Head of caudate nucleus (tissue), 42 donors: ENCODE measurements at regions not wholly inside any gene's neighbourhood (a gene's known extent, or its start where the extent isn't known, plus 50 kb on each side); places are given as distances from the start of the nearest gene placed in this dataset.
"Not testable (repeated sequence)": the region's sequence is repeated elsewhere in the genome, so short reads cannot be mapped to it uniquely, and the experiment has no call there.

Experiments
- DNase-seq, 42 donors: peaks; one replicate each; pipeline versions ENCODE4 v3.0.0 to v3.0.0-alpha.2; 2020 to 2021; ENCODE audit warnings: mixed read lengths in 7 of 42
- intact Hi-C: fragments of 100-400 bp; cut with DNase I; formaldehyde crosslinking; loops from one replicate; pipeline ENCODE4 v1.15.0; 2022

GRCh38 chr5:157948738-157949410, 89.9 kb upstream of the CLINT1 start:
- peak; percentile 60 to 93 (median 86) for DNase-seq
- intact Hi-C loops, result loop anchor here (10.0 kb wide), 1 partner anchor 134 kb away; no protein-coding TSS in a partner anchor

- intact Hi-C loops, result loop anchor here (10.0 kb wide), 1 partner anchor 132 kb away; no protein-coding TSS in a partner anchor
- no peak for DNase-seq
These were observed 88.2 kb upstream of the CLINT1 start for GRCh38 chr5:157947156-157947555.

DNA sequence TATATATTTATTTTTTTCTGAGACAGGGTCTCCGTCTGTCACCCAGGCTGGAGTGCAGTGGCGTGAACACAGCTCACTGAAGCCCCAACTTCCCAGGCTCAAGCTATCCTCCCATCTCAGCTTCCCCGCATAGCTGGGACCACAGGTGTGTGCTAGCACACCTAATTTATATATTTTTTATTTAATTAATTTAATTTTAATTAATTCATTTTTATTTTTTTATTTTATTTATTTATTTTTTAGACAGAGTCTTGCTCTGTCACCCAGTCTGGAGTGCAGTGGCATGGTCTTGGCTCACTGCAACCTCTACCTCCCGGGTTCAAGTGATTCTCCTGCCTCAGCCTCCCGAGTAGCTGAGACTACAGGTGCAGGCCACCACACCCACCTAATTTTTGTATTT, 86.9 kb upstream of the CLINT1 start:
- DNase-seq, result not testable (repeated sequence)
- intact Hi-C loops, result loop anchor here (10.0 kb wide), 1 partner anchor 131 kb away; no protein-coding TSS in a partner anchor

DNA sequence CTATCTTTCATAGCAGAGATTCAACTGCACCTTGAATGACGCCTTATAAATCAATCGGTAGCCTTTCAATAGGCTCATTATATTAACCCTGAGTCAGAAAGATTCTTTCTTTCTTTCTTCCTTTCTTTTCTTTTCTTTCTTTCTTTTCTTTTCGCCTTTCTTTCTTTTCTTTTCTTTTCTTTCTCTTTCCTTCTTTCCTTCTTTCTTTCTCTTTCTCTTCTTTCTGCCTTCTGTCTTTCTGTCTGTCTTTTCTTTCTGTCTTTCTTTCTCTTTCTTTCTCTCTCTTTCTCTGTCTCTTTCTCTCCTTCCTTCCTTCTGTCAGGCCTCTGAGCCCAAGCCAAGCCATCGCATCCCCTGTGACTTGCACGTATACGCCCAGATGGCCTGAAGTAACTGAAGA, 86.0 kb upstream of the CLINT1 start:
- intact Hi-C loops, result loop anchor here (10.0 kb wide), 1 partner anchor 130 kb away; no protein-coding TSS in a partner anchor
- no peak for DNase-seq

- no peak for DNase-seq
- intact Hi-C loops, result loop anchor here (10.0 kb wide), 1 partner anchor 129 kb away; no protein-coding TSS in a partner anchor
These were observed 85.2 kb upstream of the CLINT1 start for GRCh38 chr5:157944077-157944633.

- intact Hi-C loops, result loop anchor here (10.0 kb wide), 1 partner anchor 128 kb away; no protein-coding TSS in a partner anchor
These were observed 83.7 kb upstream of the CLINT1 start for GRCh38 chr5:157942595-157942994.

GRCh38 chr5:157941616-157942015, 82.7 kb upstream of the CLINT1 start:
- DNase-seq, result no peak
- intact Hi-C loops, result loop anchor here (10.0 kb wide), 1 partner anchor 127 kb away; no protein-coding TSS in a partner anchor

More at GRCh38 chr5:157942595-157942994, 83.7 kb upstream of the CLINT1 start:
- DNase-seq, result no peak

DNA sequence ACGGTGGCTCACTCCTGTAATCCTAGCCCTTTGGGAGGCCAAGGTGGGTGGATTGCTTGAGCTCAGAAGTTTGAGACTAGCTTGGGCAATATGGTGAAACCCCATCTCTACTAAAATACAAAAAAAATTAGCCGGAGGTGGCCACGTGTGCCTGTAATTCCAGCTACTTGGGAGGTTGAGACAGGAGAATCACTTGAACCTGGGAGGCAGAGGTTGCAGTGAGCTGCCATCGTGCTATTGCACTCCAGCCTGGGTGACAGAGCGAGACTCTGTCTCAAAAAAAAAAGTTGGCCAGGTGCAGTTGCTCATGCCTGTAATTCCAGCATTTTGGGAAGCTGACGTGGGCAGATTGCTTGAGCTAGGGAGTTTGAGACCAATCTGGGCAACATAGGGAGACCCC, 79.2 kb upstream of the CLINT1 start:
- DNase-seq, intact Hi-C loops: not testable (repeated sequence)

- DNase-seq, intact Hi-C loops: not testable (repeated sequence)
These were observed 78.0 kb upstream of the CLINT1 start for GRCh38 chr5:157936776-157937501.

DNA sequence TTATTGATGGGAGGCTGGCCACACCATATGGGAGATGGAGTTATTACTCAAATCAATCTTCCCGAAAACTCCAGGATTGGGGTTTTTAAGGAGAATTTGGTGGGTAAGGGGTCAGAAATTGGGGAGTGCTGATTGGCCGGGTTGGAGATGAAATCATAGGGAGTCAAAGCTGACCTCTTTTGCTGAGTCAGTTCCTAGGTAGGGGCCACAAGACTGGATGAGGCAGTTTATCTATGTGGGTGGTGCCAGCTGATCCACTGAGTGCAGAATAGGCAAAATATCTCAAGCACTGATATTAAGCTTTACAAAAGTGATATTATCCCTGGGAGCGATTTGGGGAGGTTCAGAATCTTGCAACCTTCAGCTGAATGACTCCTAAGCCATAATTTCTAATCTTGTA, 75.7 kb upstream of the CLINT1 start:
- no peak for DNase-seq
- intact Hi-C loops, result no loop called here

DNA sequence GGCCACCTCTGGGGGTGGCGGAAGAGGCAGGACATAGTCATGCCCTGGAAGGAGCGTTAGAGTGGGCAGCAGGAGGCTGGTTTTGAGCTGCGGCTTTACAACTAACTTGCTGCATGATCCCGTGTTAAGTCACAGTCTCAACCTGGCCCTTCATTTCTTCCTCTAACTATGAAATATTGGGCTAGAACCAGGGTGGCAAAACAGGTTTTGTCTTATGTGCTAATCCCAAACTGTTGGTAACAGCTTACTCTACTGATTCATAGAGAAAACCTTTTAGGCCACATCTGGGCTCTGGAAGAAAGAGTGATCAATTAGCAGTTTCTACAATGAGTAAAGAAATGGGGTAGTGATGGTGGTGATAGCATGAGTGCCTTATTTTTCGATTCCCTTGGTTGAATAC, 74.1 kb upstream of the CLINT1 start:
- no peak for DNase-seq
- intact Hi-C loops, result no loop called here

DNA sequence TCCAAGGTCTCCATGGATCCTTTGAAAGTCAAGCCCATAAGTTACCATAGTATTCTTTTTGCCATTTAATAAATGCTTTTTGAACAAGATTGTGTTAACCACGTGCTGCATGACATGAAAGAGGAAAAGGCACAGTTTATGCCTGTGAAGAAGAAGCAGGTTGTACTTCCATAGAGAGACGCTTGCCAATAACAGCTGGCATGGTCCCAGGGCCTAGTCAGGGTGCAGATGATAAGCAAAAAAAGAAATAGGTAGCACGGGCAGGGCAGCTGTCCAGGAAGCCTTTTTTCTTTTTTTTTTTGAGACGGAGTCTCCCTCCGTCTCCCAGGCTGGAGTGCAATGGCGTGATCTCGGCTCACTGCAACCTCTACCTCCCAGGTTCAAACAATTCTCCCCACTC, 71.8 kb upstream of the CLINT1 start:
- intact Hi-C loops, result no loop called here
- no peak for DNase-seq

- DNase-seq, result no peak
- intact Hi-C loops, result no loop called here
These were observed 68.0 kb upstream of the CLINT1 start for GRCh38 chr5:157926977-157927376.

DNA sequence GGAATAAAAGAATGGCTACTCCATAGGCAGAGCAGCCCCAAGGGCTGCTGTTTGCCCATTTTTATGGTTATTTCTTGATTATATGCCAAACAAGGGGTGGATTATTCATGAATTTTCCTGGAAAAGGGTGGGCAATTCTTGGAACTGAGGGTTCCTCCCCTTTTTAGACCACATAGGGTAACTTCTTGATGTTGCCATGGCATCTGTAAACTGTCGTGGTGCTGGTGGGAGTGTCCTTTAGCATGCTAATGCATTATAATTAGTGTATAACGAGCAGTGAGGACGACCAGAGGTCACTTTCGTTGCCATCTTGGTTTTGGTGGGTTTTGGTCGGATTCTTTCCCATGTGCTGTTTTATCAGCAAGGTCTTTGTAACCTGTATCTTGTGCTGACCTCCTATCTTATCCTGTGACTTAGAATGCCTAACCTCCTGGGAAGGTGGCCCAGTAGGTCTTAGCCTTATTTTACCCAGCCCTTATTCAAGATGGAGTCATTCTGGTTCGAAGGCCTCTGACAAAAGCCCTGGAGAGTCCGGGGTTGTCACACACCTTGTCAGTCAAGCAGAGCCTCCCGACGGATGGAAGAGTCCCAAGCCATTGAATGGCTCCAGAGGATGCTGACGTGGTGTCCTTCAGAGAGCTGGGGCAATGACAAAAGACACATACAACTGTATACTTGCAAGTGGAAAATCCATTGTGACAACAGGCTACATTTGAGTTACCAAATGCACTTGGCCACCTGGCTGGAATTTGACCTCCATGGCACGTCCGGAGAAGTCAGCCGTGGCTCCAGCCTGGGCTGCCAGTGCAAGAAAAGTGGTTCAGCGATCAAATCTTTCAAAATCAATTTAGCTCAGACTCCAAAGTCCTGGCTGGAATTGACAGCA, 67.1 kb upstream of the CLINT1 start:
- no peak for DNase-seq
- intact Hi-C loops, result no loop called here

GRCh38 chr5:157924931-157925729, 66.2 kb upstream of the CLINT1 start:
- intact Hi-C loops, result no loop called here
- DNase-seq, result no peak

- intact Hi-C loops, result no loop called here
- no peak for DNase-seq
These were observed 65.5 kb upstream of the CLINT1 start for GRCh38 chr5:157924490-157924889.

DNA sequence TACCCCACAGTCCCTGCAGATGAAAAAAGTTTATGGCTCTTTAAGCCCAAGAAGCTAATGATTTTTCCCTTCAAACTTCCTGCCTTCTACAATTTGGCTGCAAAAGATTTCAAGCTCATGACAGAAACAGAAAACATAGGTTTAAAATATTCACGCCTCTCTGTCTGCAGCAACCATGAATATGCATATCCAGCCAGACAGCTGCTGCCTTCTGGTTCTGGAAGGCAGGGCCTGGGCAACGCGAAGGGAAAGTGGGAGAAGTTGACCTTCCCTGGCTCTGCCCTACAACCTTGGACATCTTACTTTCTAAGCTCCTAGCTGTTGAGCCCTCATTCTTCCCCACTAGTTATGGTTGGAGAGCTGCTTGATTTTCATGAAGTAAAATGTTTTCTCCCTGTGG, 64.8 kb upstream of the CLINT1 start:
- intact Hi-C loops, result no loop called here

GRCh38 chr5:157922026-157922425, 63.1 kb upstream of the CLINT1 start:
- intact Hi-C loops, result no loop called here

More for the DNA sequence above, 64.8 kb upstream of the CLINT1 start:
- DNase-seq, result no peak

More at GRCh38 chr5:157922026-157922425, 63.1 kb upstream of the CLINT1 start:
- DNase-seq, result no peak
